SK-N-SH (cell line): ENCODE measurements at regions not wholly inside any gene's neighbourhood (a gene's known extent, or its start where the extent isn't known, plus 50 kb on each side); places are given as distances from the start of the nearest gene placed in this dataset.

ENCODE experiments used
- CTCF ChIA-PET: fragments of 300-600, 350-600 bp; formaldehyde crosslinking; extraction: SDS; loops from one replicate; lab custom pipeline; 2021; lab: Yijun Ruan, JAX
- POLR2A ChIA-PET: fragments of 350-600 bp; sonication (Branson Sonifier 250); formaldehyde crosslinking; extraction: SDS; loops from one replicate; lab custom pipeline; 2020; ENCODE audit warnings: antibody characterized with exemption, inconsistent platforms; lab: Yijun Ruan, JAX
- DNase-seq: peaks from one replicate; pipeline ENCODE4 v3.0.0; 2012
- H2AFZ ChIP-seq: fragments of 200-600 bp; sonication (generic); 2 replicates; pipeline ENCODE4 v1.8.1; 2016; ENCODE audit warnings: antibody characterized with exemption, mild to moderate bottlenecking, low read depth
- H3F3A ChIP-seq: fragments of 200-600 bp; sonication (generic); replicated peaks from 2 replicates; pipeline ENCODE3; 2016; ENCODE audit warnings: antibody characterized with exemption, mild to moderate bottlenecking; ENCODE audit not compliant: insufficient read depth
- H3K27ac ChIP-seq, 2 experiments: fragments of 200-500 bp in 1 of 2; fragments of 200-600 bp in 1 of 2; sonication (Bioruptor generic) in 1 of 2; sonication (generic), shearing (Covaris generic) in 1 of 2; 2 replicates each; pipeline versions ENCODE4 v1.5.1 to v1.6.1; 2014 to 2016; ENCODE audit warnings: low read depth in 2 of 2, inconsistent platforms in 1 of 2, low read length in 1 of 2, mild to moderate bottlenecking in 1 of 2, mixed read lengths in 1 of 2
- H3K27me3 ChIP-seq: fragments of 200-600 bp; sonication (generic), shearing (Covaris generic); 2 replicates; pipeline ENCODE4 v1.6.1; 2016; ENCODE audit warnings: mixed run types; ENCODE audit not compliant: insufficient read depth
- H3K36me3 ChIP-seq, 2 experiments: fragments of 200-500 bp in 1 of 2; fragments of 200-600 bp in 1 of 2; sonication (Bioruptor generic) in 1 of 2; sonication (generic) in 1 of 2; replicated peaks in 1 of 2; 2 replicates each; pipeline versions ENCODE3 to v1.5.1; 2014 to 2016; ENCODE audit warnings: low read length in 1 of 2, mild to moderate bottlenecking in 1 of 2; ENCODE audit not compliant: insufficient read depth in 2 of 2, control insufficient read depth in 1 of 2
- H3K4me1 ChIP-seq, 2 experiments: fragments of 200-500 bp in 1 of 2; fragments of 200-600 bp in 1 of 2; sonication (Bioruptor generic) in 1 of 2; sonication (generic), shearing (Covaris generic) in 1 of 2; 2 replicates each; pipeline versions ENCODE4 v1.5.1 to v1.6.1; 2014 to 2016; ENCODE audit warnings: low read depth in 1 of 2, low read length in 1 of 2, mixed run types in 1 of 2; ENCODE audit not compliant: insufficient read depth in 2 of 2, control insufficient read depth in 1 of 2
- H3K4me2 ChIP-seq: fragments of 200-600 bp; sonication (generic), shearing (Covaris generic); 2 replicates; pipeline ENCODE4 v1.6.1; 2017; ENCODE audit warnings: mixed run types
- H3K4me3 ChIP-seq, 2 experiments: fragments of 200-500 bp in 1 of 2; fragments of 200-600 bp in 1 of 2; sonication (Bioruptor generic) in 1 of 2; sonication (generic), shearing (Covaris generic) in 1 of 2; 2 replicates each; pipeline versions ENCODE4 v1.5.1 to v1.8.1; 2014 to 2016; ENCODE audit warnings: low read depth in 2 of 2, inconsistent platforms in 1 of 2, low read length in 1 of 2, mild to moderate bottlenecking in 1 of 2, mixed read lengths in 1 of 2, moderate library complexity in 1 of 2
- H3K79me2 ChIP-seq: fragments of 200-600 bp; sonication (generic); 2 replicates; pipeline ENCODE4 v1.8.1; 2017; ENCODE audit warnings: mild to moderate bottlenecking; ENCODE audit not compliant: insufficient read depth
- H3K9ac ChIP-seq: fragments of 200-600 bp; sonication (generic); 2 replicates; pipeline ENCODE4 v1.6.1; 2017; ENCODE audit warnings: mixed run types
- H3K9me2 ChIP-seq: fragments of 200-600 bp; sonication (generic); 2 replicates; pipeline ENCODE4 v1.6.1; 2017; ENCODE audit warnings: mixed run types
- H3K9me3 ChIP-seq: fragments of 200-600 bp; sonication (generic); 2 replicates; pipeline ENCODE4 v1.6.1; 2017; ENCODE audit warnings: mixed run types, mild to moderate bottlenecking, moderate library complexity
- H4K20me1 ChIP-seq: fragments of 200-600 bp; sonication (generic); 2 replicates; pipeline ENCODE4 v1.6.1; 2017; ENCODE audit warnings: mild to moderate bottlenecking, mixed run types; ENCODE audit not compliant: insufficient read depth
- CHD2 ChIP-seq: fragments of 150-350 bp; IDR thresholded peaks from 2 replicates; pipeline ENCODE4 v1.6.1; 2018; ENCODE audit warnings: low read length; ENCODE audit not compliant: partially characterized antibody
- CTCF ChIP-seq: fragments of 200-600 bp; sonication (generic); IDR thresholded peaks from 2 replicates; pipeline ENCODE4 v1.6.1; 2017; ENCODE audit warnings: antibody characterized with exemption, mild to moderate bottlenecking, moderate library complexity
- ELF1 ChIP-seq: IDR thresholded peaks from 2 replicates; pipeline ENCODE4 v1.4.0; 2012
- EZH2phosphoT487 ChIP-seq: fragments of 200-600 bp; sonication (generic); IDR thresholded peaks from 2 replicates; pipeline ENCODE4 v1.6.1; 2017; ENCODE audit warnings: low read depth, mixed run types, mild to moderate bottlenecking, antibody characterized with exemption, moderate library complexity, borderline replicate concordance
- FOXM1 ChIP-seq: IDR thresholded peaks from 2 replicates; pipeline ENCODE4 v1.4.0; 2012; ENCODE audit warnings: low read depth, mild to moderate bottlenecking
- GATA2 ChIP-seq: sonication (generic); formaldehyde crosslinking; IDR thresholded peaks from 2 replicates; pipeline ENCODE4 v1.5.0; 2020; ENCODE audit warnings: mild to moderate bottlenecking, missing genetic modification reagents
- NFIC ChIP-seq: IDR thresholded peaks from 2 replicates; pipeline ENCODE4 v1.4.0; 2012; ENCODE audit warnings: borderline replicate concordance
- PBX3 ChIP-seq: IDR thresholded peaks from 2 replicates; pipeline ENCODE4; 2012
- POLR2AphosphoS5 ChIP-seq: IDR thresholded peaks from 2 replicates; pipeline ENCODE4 v1.6.1; 2012; ENCODE audit warnings: low read depth, low read length
- RCOR1 ChIP-seq: fragments of 150-350 bp; IDR thresholded peaks from 2 replicates; pipeline ENCODE4 v1.6.1; 2017; ENCODE audit warnings: antibody characterized with exemption, low read length
- RFX5 ChIP-seq: IDR thresholded peaks from 2 replicates; pipeline ENCODE4 v1.6.1; 2012; ENCODE audit warnings: mild to moderate bottlenecking, improper control_type of control experiment, low read length
- RXRA ChIP-seq: IDR thresholded peaks from 2 replicates; pipeline ENCODE4 v1.4.0; 2012; ENCODE audit warnings: low read depth, mild to moderate bottlenecking, borderline replicate concordance
- SMC3 ChIP-seq: IDR thresholded peaks from 2 replicates; pipeline ENCODE4 v1.6.1; 2012; ENCODE audit warnings: low read depth, low read length, improper control_type of control experiment
- TAF1 ChIP-seq: IDR thresholded peaks from 2 replicates; pipeline ENCODE4 v1.6.1; 2012; ENCODE audit warnings: low read depth, mild to moderate bottlenecking, low read length, moderate library complexity, borderline replicate concordance
- TCF12 ChIP-seq: IDR thresholded peaks from 2 replicates; pipeline ENCODE4 v1.4.0; 2012
- USF1 ChIP-seq: IDR thresholded peaks from 2 replicates; pipeline ENCODE4 v1.4.0; 2012; ENCODE audit warnings: low read depth, borderline replicate concordance
- YY1 ChIP-seq: IDR thresholded peaks from 2 replicates; pipeline ENCODE4 v1.4.0; 2012; ENCODE audit warnings: low read depth, mild to moderate bottlenecking
- WGBS: methylation state at CpG from one replicate; pipeline ENCODE4 v1.1.6; 2017; ENCODE audit warnings: low lambda C conversion rate; 5-methylcytosine and 5-hydroxymethylcytosine counted together
- TF ChIP-seq, protein P1 (sequence below): IDR thresholded peaks from 2 replicates; pipeline ENCODE4 v1.4.0; 2012; ENCODE audit warnings: low read depth
- TF ChIP-seq, protein P2 (sequence below): IDR thresholded peaks from 2 replicates; pipeline ENCODE4 v1.6.1; 2012; ENCODE audit warnings: mild to moderate bottlenecking, low read depth, low read length, moderate library complexity
- TF ChIP-seq, protein P3 (sequence below): fragments of 150-350 bp; IDR thresholded peaks from 2 replicates; pipeline ENCODE4 v1.6.1; 2017; ENCODE audit warnings: antibody characterized with exemption, low read length, low read depth, borderline replicate concordance

DNA sequence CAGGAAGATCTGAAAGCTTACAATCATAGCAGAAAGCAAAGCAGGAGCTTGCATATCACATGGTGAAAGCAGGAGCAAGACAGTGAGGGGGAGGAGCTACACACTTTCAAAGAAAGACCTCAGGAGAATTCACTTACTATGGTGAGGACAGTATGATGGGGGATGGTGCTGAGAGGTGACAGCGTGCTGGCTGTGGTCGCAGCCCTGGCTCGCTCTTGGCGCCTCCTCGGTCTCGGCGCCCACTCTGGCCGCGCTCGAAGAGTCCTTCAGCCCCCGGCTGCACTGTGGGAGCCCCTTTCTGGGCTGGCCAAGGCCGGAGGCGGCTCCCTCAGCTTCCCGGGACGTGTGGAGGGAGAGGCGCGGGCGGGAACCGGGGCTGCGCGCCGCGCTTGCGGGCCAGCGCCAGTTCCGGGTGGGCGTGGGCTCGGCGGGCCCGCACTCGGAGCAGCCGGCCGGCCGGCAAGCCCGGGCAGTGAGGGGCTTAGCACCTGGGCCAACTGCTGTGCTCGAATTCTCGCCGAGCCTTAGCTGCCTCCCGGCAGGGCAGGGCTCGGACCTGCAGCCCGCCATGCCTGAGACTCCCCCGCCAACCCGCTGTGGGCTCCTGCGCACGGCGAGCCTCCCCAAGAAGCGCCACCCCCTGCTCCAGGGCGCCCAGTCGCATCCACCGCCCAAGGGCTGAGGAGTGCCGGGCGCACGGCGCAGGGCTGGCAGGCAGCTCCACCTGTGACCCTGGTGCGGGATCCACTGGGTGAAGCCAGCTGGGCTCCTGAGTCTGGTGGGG is 131.9 kb upstream of the SPATS2L start:
- H4K20me1 ChIP-seq: no peaks in the 10 kb centered on the region
- H3K27me3 ChIP-seq: no peaks in the 10 kb centered on the region
- TF ChIP-seq EZH2phosphoT487 (no peak), PBX3 (no peak), NFIC (no peak), GATA2 (CRISPR knock-in tag) (no peak), RFX5 (no peak), TCF12 (no peak), CHD2 (no peak), FOXM1 (no peak), YY1 (no peak), RXRA (no peak), ELF1 (no peak), TAF1 (no peak), SMC3 (no peak), CTCF (no peak), USF1 (no peak), POLR2AphosphoS5 (no peak), RCOR1 (no peak)
- TF ChIP-seq, protein P1, sequence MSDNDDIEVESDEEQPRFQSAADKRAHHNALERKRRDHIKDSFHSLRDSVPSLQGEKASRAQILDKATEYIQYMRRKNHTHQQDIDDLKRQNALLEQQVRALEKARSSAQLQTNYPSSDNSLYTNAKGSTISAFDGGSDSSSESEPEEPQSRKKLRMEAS: no peak
- TF ChIP-seq, protein P2, sequence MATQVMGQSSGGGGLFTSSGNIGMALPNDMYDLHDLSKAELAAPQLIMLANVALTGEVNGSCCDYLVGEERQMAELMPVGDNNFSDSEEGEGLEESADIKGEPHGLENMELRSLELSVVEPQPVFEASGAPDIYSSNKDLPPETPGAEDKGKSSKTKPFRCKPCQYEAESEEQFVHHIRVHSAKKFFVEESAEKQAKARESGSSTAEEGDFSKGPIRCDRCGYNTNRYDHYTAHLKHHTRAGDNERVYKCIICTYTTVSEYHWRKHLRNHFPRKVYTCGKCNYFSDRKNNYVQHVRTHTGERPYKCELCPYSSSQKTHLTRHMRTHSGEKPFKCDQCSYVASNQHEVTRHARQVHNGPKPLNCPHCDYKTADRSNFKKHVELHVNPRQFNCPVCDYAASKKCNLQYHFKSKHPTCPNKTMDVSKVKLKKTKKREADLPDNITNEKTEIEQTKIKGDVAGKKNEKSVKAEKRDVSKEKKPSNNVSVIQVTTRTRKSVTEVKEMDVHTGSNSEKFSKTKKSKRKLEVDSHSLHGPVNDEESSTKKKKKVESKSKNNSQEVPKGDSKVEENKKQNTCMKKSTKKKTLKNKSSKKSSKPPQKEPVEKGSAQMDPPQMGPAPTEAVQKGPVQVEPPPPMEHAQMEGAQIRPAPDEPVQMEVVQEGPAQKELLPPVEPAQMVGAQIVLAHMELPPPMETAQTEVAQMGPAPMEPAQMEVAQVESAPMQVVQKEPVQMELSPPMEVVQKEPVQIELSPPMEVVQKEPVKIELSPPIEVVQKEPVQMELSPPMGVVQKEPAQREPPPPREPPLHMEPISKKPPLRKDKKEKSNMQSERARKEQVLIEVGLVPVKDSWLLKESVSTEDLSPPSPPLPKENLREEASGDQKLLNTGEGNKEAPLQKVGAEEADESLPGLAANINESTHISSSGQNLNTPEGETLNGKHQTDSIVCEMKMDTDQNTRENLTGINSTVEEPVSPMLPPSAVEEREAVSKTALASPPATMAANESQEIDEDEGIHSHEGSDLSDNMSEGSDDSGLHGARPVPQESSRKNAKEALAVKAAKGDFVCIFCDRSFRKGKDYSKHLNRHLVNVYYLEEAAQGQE: no peak
- TF ChIP-seq, protein P3, sequence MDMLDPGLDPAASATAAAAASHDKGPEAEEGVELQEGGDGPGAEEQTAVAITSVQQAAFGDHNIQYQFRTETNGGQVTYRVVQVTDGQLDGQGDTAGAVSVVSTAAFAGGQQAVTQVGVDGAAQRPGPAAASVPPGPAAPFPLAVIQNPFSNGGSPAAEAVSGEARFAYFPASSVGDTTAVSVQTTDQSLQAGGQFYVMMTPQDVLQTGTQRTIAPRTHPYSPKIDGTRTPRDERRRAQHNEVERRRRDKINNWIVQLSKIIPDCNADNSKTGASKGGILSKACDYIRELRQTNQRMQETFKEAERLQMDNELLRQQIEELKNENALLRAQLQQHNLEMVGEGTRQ: no peak
- no peak overlapping the region for H2AFZ ChIP-seq
- no peak for DNase-seq
- H3K4me1 ChIP-seq: no peaks in the 10 kb centered on the region
- no peak overlapping the region for H3K9ac ChIP-seq
- H3K27ac ChIP-seq: no peak overlapping the region
- WGBS: 94% methylated on average over 28 of the region's 55 CpGs
- CTCF ChIA-PET: no interaction called here
- H3K9me2 ChIP-seq: no peaks in the 10 kb centered on the region
- no peak overlapping the region for H3K4me3 ChIP-seq
- no peak overlapping the region for H3K4me2 ChIP-seq
- POLR2A ChIA-PET: no interaction called here
- H3F3A ChIP-seq: no peaks in the 10 kb centered on the region
- H3K9me3 ChIP-seq: no peaks in the 10 kb centered on the region
- H3K36me3 ChIP-seq: no peaks in the 10 kb centered on the region
- H3K79me2 ChIP-seq: no peaks in the 10 kb centered on the region
